GM23248 (cell line): ENCODE measurements at regions not wholly inside any gene's neighbourhood (a gene's known extent, or its start where the extent isn't known, plus 50 kb on each side); places are given as distances from the start of the nearest gene placed in this dataset.
"Not testable (repeated sequence)": the region's sequence is repeated elsewhere in the genome, so short reads cannot be mapped to it uniquely, and the experiment has no call there.

Experiments used
- EZH2 ChIP-seq: fragments of 200-600 bp; sonication (generic); IDR thresholded peaks from 2 replicates; pipeline ENCODE4 v1.6.1; 2018; ENCODE audit warnings: antibody characterized with exemption, mild to moderate bottlenecking; ENCODE audit not compliant: insufficient read depth, poor library complexity, severe bottlenecking
- EZH2phosphoT487 ChIP-seq: fragments of 200-600 bp; sonication (generic); IDR thresholded peaks from 2 replicates; pipeline ENCODE4 v1.6.1; 2018; ENCODE audit warnings: antibody characterized with exemption, moderate library complexity, mild to moderate bottlenecking, low read depth; ENCODE audit not compliant: insufficient read depth

GRCh38 chr5:6547926-6548519, 84.8 kb downstream of the NSUN2 start:
- TF ChIP-seq EZH2, EZH2phosphoT487: not testable (repeated sequence)
